IMR-90 (cell line): ENCODE measurements at regions not wholly inside any gene's neighbourhood (a gene's known extent, or its start where the extent isn't known, plus 50 kb on each side); places are given as distances from the start of the nearest gene placed in this dataset.

ENCODE experiments used
- ATAC-seq: fragments of 200-7000 bp; cut with Tn5 transposase; 2 replicates; pipeline ENCODE4 v1.9.1; 2020; ENCODE audit warnings: low read depth, mild to moderate bottlenecking, moderate library complexity
- BruUV-seq: library from RNA; stranded (reverse); fragments of 400-500 nt; replicated peaks from 2 replicates; lab custom pipeline; 2021; lab: Mats Ljungman, UMichigan
- CTCF ChIA-PET: fragments of 300-600 bp; formaldehyde crosslinking; extraction: SDS; loops from one replicate; lab custom pipeline; 2021; ENCODE audit warnings: antibody characterized with exemption; lab: Yijun Ruan, JAX
- POLR2A ChIA-PET: fragments of 300-600 bp; sonication (Branson Sonifier 250); formaldehyde crosslinking; loops from one replicate; lab custom pipeline; 2022; ENCODE audit warnings: antibody characterized with exemption; ENCODE audit not compliant: unreplicated experiment; lab: Charles Lee
- DNase-seq: peaks from one replicate; pipeline ENCODE4 v3.0.0; 2013
- H2AFZ ChIP-seq: replicated peaks from 2 replicates; pipeline ENCODE3; 2013; ENCODE audit warnings: low read length, mild to moderate bottlenecking; ENCODE audit not compliant: poor library complexity
- H2AK5ac ChIP-seq: 2 replicates; pipeline ENCODE4 v1.6.1; 2013; ENCODE audit warnings: low read depth, low read length, inconsistent platforms
- H2AK9ac ChIP-seq: replicated peaks from 2 replicates; pipeline ENCODE3; 2013; ENCODE audit warnings: mild to moderate bottlenecking, low read depth, low read length, moderate library complexity; ENCODE audit not compliant: poor library complexity
- H2BK120ac ChIP-seq: 2 replicates; pipeline ENCODE4 v1.6.1; 2013; ENCODE audit warnings: low read depth, low read length, inconsistent platforms
- H2BK15ac ChIP-seq: 3 replicates; pipeline ENCODE4 v1.6.1; 2013; ENCODE audit warnings: low read depth, low read length, inconsistent platforms
- H2BK20ac ChIP-seq: 2 replicates; pipeline ENCODE4 v1.6.1; 2013; ENCODE audit warnings: low read depth, mild to moderate bottlenecking, inconsistent platforms, low read length, moderate library complexity
- H2BK5ac ChIP-seq: 2 replicates; pipeline ENCODE4 v1.6.1; 2013; ENCODE audit warnings: mild to moderate bottlenecking, low read depth, low read length, inconsistent platforms; ENCODE audit not compliant: poor library complexity, severe bottlenecking
- H3K14ac ChIP-seq: replicated peaks from 2 replicates; pipeline ENCODE4 v1.6.1; 2013; ENCODE audit warnings: low read depth, low read length, inconsistent platforms
- H3K18ac ChIP-seq: 2 replicates; pipeline ENCODE4 v1.6.1; 2013; ENCODE audit warnings: low read depth, low read length, control low read depth
- H3K23ac ChIP-seq: 2 replicates; pipeline ENCODE4 v1.6.1; 2013; ENCODE audit warnings: low read depth, low read length, inconsistent platforms
- H3K27ac ChIP-seq: 2 replicates; pipeline ENCODE4 v1.5.1; 2013; ENCODE audit warnings: mild to moderate bottlenecking, control low read depth, low read length; ENCODE audit not compliant: insufficient read depth
- H3K27me3 ChIP-seq: 2 replicates; pipeline ENCODE4 v1.6.1; 2013; ENCODE audit warnings: low read length; ENCODE audit not compliant: control insufficient read depth, insufficient read depth
- H3K36me3 ChIP-seq: 2 replicates; pipeline ENCODE4 v1.6.1; 2013; ENCODE audit warnings: low read length, mixed read lengths; ENCODE audit not compliant: control insufficient read depth, insufficient read depth
- H3K4ac ChIP-seq: 2 replicates; pipeline ENCODE4 v1.6.1; 2013; ENCODE audit warnings: low read depth, low read length, inconsistent platforms
- H3K4me1 ChIP-seq: 2 replicates; pipeline ENCODE4 v1.6.1; 2013; ENCODE audit warnings: low read length, mixed read lengths; ENCODE audit not compliant: control insufficient read depth, insufficient read depth
- H3K4me2 ChIP-seq: 2 replicates; pipeline ENCODE4 v1.6.1; 2013; ENCODE audit warnings: low read depth, mild to moderate bottlenecking, control low read depth, low read length, moderate library complexity
- H3K4me3 ChIP-seq: 2 replicates; pipeline ENCODE4 v1.5.1; 2013; ENCODE audit warnings: low read depth, mild to moderate bottlenecking, control low read depth, low read length, moderate library complexity; ENCODE audit not compliant: insufficient read depth
- H3K56ac ChIP-seq: 2 replicates; pipeline ENCODE4 v1.6.1; 2013; ENCODE audit warnings: low read length, inconsistent platforms; ENCODE audit not compliant: insufficient read depth; ENCODE audit errors: extremely low read depth
- H3K79me1 ChIP-seq, 2 experiments: 2 replicates each; pipeline ENCODE4 v1.6.1; 2013; ENCODE audit warnings: low read length in 2 of 2, inconsistent platforms in 1 of 2, low read depth in 1 of 2
- H3K9ac ChIP-seq: 2 replicates; pipeline ENCODE4 v1.6.1; 2013; ENCODE audit warnings: low read depth, low read length, control low read depth
- H3K9me1 ChIP-seq: 2 replicates; pipeline ENCODE4 v1.6.1; 2013; ENCODE audit warnings: low read length, inconsistent platforms; ENCODE audit not compliant: insufficient read depth
- H3K9me3 ChIP-seq: 2 replicates; pipeline ENCODE4 v1.6.1; 2013; ENCODE audit warnings: low read length; ENCODE audit not compliant: control insufficient read depth, insufficient read depth
- H4K20me1 ChIP-seq: 2 replicates; pipeline ENCODE4 v1.6.1; 2013; ENCODE audit warnings: low read length, inconsistent platforms; ENCODE audit not compliant: insufficient read depth
- H4K5ac ChIP-seq: 2 replicates; pipeline ENCODE4 v1.6.1; 2013; ENCODE audit warnings: mild to moderate bottlenecking, low read depth, low read length, control low read depth
- H4K8ac ChIP-seq, 2 experiments: 2 replicates each; pipeline ENCODE4 v1.6.1; 2013; ENCODE audit warnings: low read depth in 2 of 2, low read length in 2 of 2, control low read depth in 1 of 2, inconsistent platforms in 1 of 2
- H4K91ac ChIP-seq: 2 replicates; pipeline ENCODE4 v1.6.1; 2013; ENCODE audit warnings: low read depth, low read length, inconsistent platforms; ENCODE audit not compliant: insufficient read depth
- ELK1 ChIP-seq: fragments of 150-350 bp; IDR thresholded peaks from 2 replicates; pipeline ENCODE4 v1.6.1; 2016; ENCODE audit warnings: low read depth, mild to moderate bottlenecking, low read length, moderate library complexity, borderline replicate concordance
- MXI1 ChIP-seq: IDR thresholded peaks from 2 replicates; pipeline ENCODE4 v1.6.1; 2012; ENCODE audit warnings: low read depth, mild to moderate bottlenecking, low read length, moderate library complexity, borderline replicate concordance
- NFE2L2 ChIP-seq: fragments of 150-350 bp; IDR thresholded peaks from 2 replicates; pipeline ENCODE4 v1.6.1; 2016; ENCODE audit warnings: low read depth, mild to moderate bottlenecking, low read length
- POLR2A ChIP-seq: IDR thresholded peaks from 2 replicates; pipeline ENCODE4 v1.6.1; 2012; ENCODE audit warnings: mild to moderate bottlenecking, low read depth, low read length
- RFX5 ChIP-seq: IDR thresholded peaks from 2 replicates; pipeline ENCODE4 v1.8.0; 2012; ENCODE audit warnings: low read depth, mild to moderate bottlenecking, low read length, moderate library complexity
- SMC3 ChIP-seq: fragments of 150-350 bp; IDR thresholded peaks from 2 replicates; pipeline ENCODE4 v1.6.1; 2016; ENCODE audit warnings: low read depth, mild to moderate bottlenecking, antibody characterized with exemption, low read length, moderate library complexity
- USF2 ChIP-seq: fragments of 150-350 bp; IDR thresholded peaks from 2 replicates; pipeline ENCODE4 v1.6.1; 2017; ENCODE audit warnings: mild to moderate bottlenecking, antibody characterized with exemption, low read length, low read depth
- WGBS, 2 experiments: methylation state at CpG; one replicate each; pipeline versions ENCODE4 v1.1.5 to v1.1.7; 2013; ENCODE audit warnings: missing lambda C conversion rate in 2 of 2; ENCODE audit not compliant: insufficient read length in 1 of 2; ENCODE audit errors: extremely low coverage in 2 of 2; 5-methylcytosine and 5-hydroxymethylcytosine counted together
- dilution Hi-C: fragments of 300-500 bp; cut with HindIII; formaldehyde crosslinking; loops from one replicate; pipeline ENCODE4 v1.14.3; 2018; ENCODE audit warnings: low sequenced_read_pairs; ENCODE audit not compliant: unreplicated experiment
- in situ Hi-C: fragments of 300-500 bp; cut with MboI; formaldehyde crosslinking; loops from 3 replicates; pipeline ENCODE4 v1.14.3; 2019; ENCODE audit warnings: low sequenced_read_pairs, inconsistent platforms, mixed read lengths
- intact Hi-C: fragments of 100-400 bp; cut with micrococcal nuclease; formaldehyde crosslinking; loops from 2 replicates; pipeline ENCODE4 v1.10.0; 2022

- H4K91ac ChIP-seq: no peak overlapping the region
- ChIA-PET POLR2A (no interaction called here), CTCF (no interaction called here)
- dilution Hi-C loops: no loop called here
- no peaks in the 10 kb centered on the region for H3K27me3 ChIP-seq
- no TSS peak for BruUV-seq
- no peak overlapping the region for H3K14ac ChIP-seq
- H4K20me1 ChIP-seq: no peaks in the 10 kb centered on the region
- H2BK120ac ChIP-seq: no peak overlapping the region
- no peak overlapping the region for H3K18ac ChIP-seq
- H3K4me3 ChIP-seq: no peak overlapping the region
- no peak overlapping the region for H3K56ac ChIP-seq
- ATAC-seq: no peak
- H3K23ac ChIP-seq: no peak overlapping the region
- no peak overlapping the region for H2AK9ac ChIP-seq
- no peaks in the 10 kb centered on the region for H3K9me3 ChIP-seq
- H3K36me3 ChIP-seq: no peaks in the 10 kb centered on the region
- no peak overlapping the region for H4K8ac ChIP-seq
- no peaks in the 10 kb centered on the region for H3K79me1 ChIP-seq
- no peak overlapping the region for H2AFZ ChIP-seq
- no peak overlapping the region for H2BK15ac ChIP-seq
- no peaks in the 10 kb centered on the region for H3K4me1 ChIP-seq
- no peaks in the 10 kb centered on the region for H3K9me1 ChIP-seq
- no peak for TF ChIP-seq USF2
- TF ChIP-seq SMC3: no peak
- no peak for TF ChIP-seq ELK1
- TF ChIP-seq POLR2A: no peak
- no peak for TF ChIP-seq NFE2L2
- TF ChIP-seq RFX5: no peak
- no peak for TF ChIP-seq MXI1
- H2AK5ac ChIP-seq: no peak overlapping the region
- in situ Hi-C loops: no loop called here
- DNase-seq: no peak
- no peak overlapping the region for H2BK20ac ChIP-seq
- H3K4ac ChIP-seq: no peak overlapping the region
- no peak overlapping the region for H3K27ac ChIP-seq
- no peak overlapping the region for H3K9ac ChIP-seq
- no peak overlapping the region for H2BK5ac ChIP-seq
- WGBS, 2 experiments: no CpG with 5 or more reads among the region's 1 CpG
- no peak overlapping the region for H4K5ac ChIP-seq
- H3K4me2 ChIP-seq: no peak overlapping the region
- intact Hi-C loops: no loop called here
These were observed 283.3 kb upstream of the PRKCQ start for GRCh38 chr10:6863381-6863780.
